OCI-LY7 (cell line): ENCODE measurements at regions not wholly inside any gene's neighbourhood (a gene's known extent, or its start where the extent isn't known, plus 50 kb on each side); places are given as distances from the start of the nearest gene placed in this dataset.

Experiments
- BruUV-seq: library from RNA; stranded (reverse); fragments of 400-500 nt; replicated peaks from 2 replicates; lab custom pipeline; 2021; lab: Mats Ljungman, UMichigan
- CTCF ChIA-PET: fragments of 300-600 bp; sonication (Branson Sonifier 250); formaldehyde crosslinking; loops from one replicate; lab custom pipeline; 2022; ENCODE audit warnings: antibody characterized with exemption; ENCODE audit not compliant: unreplicated experiment; lab: Charles Lee
- POLR2A ChIA-PET: fragments of 300-600 bp; sonication (Branson Sonifier 250); formaldehyde crosslinking; loops from one replicate; lab custom pipeline; 2022; ENCODE audit warnings: antibody characterized with exemption; lab: Charles Lee
- DNase-seq: peaks from one replicate; pipeline ENCODE4 v3.0.0-alpha.2; 2015; ENCODE audit warnings: low spot score
- H2AFZ ChIP-seq: fragments of 200-600 bp; sonication (generic), shearing (Covaris generic); 2 replicates; pipeline ENCODE4 v1.6.1; 2014; ENCODE audit warnings: mild to moderate bottlenecking, antibody characterized with exemption, low read length, moderate library complexity
- H3K27ac ChIP-seq: fragments of 200-600 bp; sonication (generic); 2 replicates; pipeline ENCODE4 v1.5.1; 2014; ENCODE audit warnings: mixed run types, low read depth, mild to moderate bottlenecking, moderate library complexity, low read length, inconsistent platforms; ENCODE audit not compliant: poor library complexity, severe bottlenecking
- H3K36me3 ChIP-seq: fragments of 200-600 bp; sonication (generic); 2 replicates; pipeline ENCODE4 v1.6.1; 2014; ENCODE audit warnings: mild to moderate bottlenecking, antibody characterized with exemption, low read length, moderate library complexity, mixed read lengths; ENCODE audit not compliant: insufficient read depth
- H3K4me1 ChIP-seq: fragments of 200-600 bp; sonication (generic); 2 replicates; pipeline ENCODE4 v1.5.1; 2014; ENCODE audit warnings: mild to moderate bottlenecking, low read length; ENCODE audit not compliant: insufficient read depth, poor library complexity, severe bottlenecking
- H3K4me2 ChIP-seq: fragments of 200-600 bp; sonication (generic); 2 replicates; pipeline ENCODE4 v1.6.1; 2014; ENCODE audit warnings: mild to moderate bottlenecking, low read length
- H3K4me3 ChIP-seq: fragments of 200-600 bp; sonication (generic); 2 replicates; pipeline ENCODE4 v1.5.1; 2014; ENCODE audit warnings: mild to moderate bottlenecking, low read depth, low read length; ENCODE audit not compliant: poor library complexity, severe bottlenecking
- H3K79me2 ChIP-seq: fragments of 200-600 bp; sonication (generic); 2 replicates; pipeline ENCODE4 v1.6.1; 2016; ENCODE audit warnings: low read depth, mild to moderate bottlenecking, low read length, moderate library complexity, mixed read lengths; ENCODE audit not compliant: insufficient read depth
- H3K9me2 ChIP-seq: fragments of 200-600 bp; sonication (generic); 2 replicates; pipeline ENCODE4 v1.6.1; 2016; ENCODE audit warnings: mild to moderate bottlenecking, low read length, mixed read lengths; ENCODE audit not compliant: insufficient read depth
- H3K9me3 ChIP-seq: fragments of 200-600 bp; sonication (generic); 2 replicates; pipeline ENCODE4 v1.6.1; 2014; ENCODE audit warnings: mild to moderate bottlenecking, mixed run types, low read length, mixed read lengths
- H4K20me1 ChIP-seq: fragments of 200-600 bp; sonication (generic); 2 replicates; pipeline ENCODE4 v1.6.1; 2014; ENCODE audit warnings: mild to moderate bottlenecking, antibody characterized with exemption, low read length, moderate library complexity, mixed read lengths; ENCODE audit not compliant: insufficient read depth
- CTCF ChIP-seq: fragments of 200-600 bp; sonication (generic); conservative IDR thresholded peaks from 2 replicates; pipeline ENCODE4 v1.5.1; 2014; ENCODE audit warnings: mild to moderate bottlenecking, antibody characterized with exemption, low read length, moderate library complexity, mixed read lengths
- EZH2phosphoT487 ChIP-seq: fragments of 200-600 bp; sonication (generic); IDR thresholded peaks from 2 replicates; pipeline ENCODE4 v1.6.1; 2018; ENCODE audit warnings: low read depth, borderline replicate concordance, mild to moderate bottlenecking, mixed run types, antibody characterized with exemption, low read length, moderate library complexity, mixed read lengths
- intact Hi-C: fragments of 100-400 bp; cut with micrococcal nuclease; formaldehyde crosslinking; loops from one replicate; pipeline ENCODE4 v1.10.0; 2022; ENCODE audit not compliant: unreplicated experiment

- H3K36me3 ChIP-seq, result no peaks in the 10 kb centered on the region
- DNase-seq, result no peak
- no peaks in the 10 kb centered on the region for H3K9me3 ChIP-seq
- H3K4me1 ChIP-seq, result no peaks in the 10 kb centered on the region
- TF ChIP-seq CTCF, result no peak
- no peak for TF ChIP-seq EZH2phosphoT487
- no peak overlapping the region for H2AFZ ChIP-seq
- ChIA-PET CTCF (no interaction called here), POLR2A (interaction anchor here (0.9 kb wide), 1 partner anchor 126 kb away, joined by 4 read pairs; no protein-coding TSS in a partner anchor)
- no peaks in the 10 kb centered on the region for H3K9me2 ChIP-seq
- intact Hi-C loops, result no loop called here
- H4K20me1 ChIP-seq, result no peaks in the 10 kb centered on the region
- no peak overlapping the region for H3K4me2 ChIP-seq
- H3K79me2 ChIP-seq, result no peaks in the 10 kb centered on the region
- H3K4me3 ChIP-seq, result no peak overlapping the region
- no peak overlapping the region for H3K27ac ChIP-seq
- no TSS peak for BruUV-seq
These were observed 152.5 kb upstream of the GHR start for GRCh38 chr5:42270771-42271170.

GRCh38 chr5:42274913-42275312, 148.3 kb upstream of the GHR start:
- H3K9me3 ChIP-seq, result no peaks in the 10 kb centered on the region
- no peak overlapping the region for H2AFZ ChIP-seq
- H3K4me2 ChIP-seq, result no peak overlapping the region
- intact Hi-C loops, result no loop called here
- no TSS peak for BruUV-seq
- DNase-seq, result no peak
- H4K20me1 ChIP-seq, result no peaks in the 10 kb centered on the region
- H3K9me2 ChIP-seq, result no peaks in the 10 kb centered on the region
- no peaks in the 10 kb centered on the region for H3K4me1 ChIP-seq
- H3K36me3 ChIP-seq, result no peaks in the 10 kb centered on the region
- no peak overlapping the region for H3K4me3 ChIP-seq
- CTCF ChIA-PET, result no interaction called here
- H3K79me2 ChIP-seq, result no peaks in the 10 kb centered on the region
- no peak for TF ChIP-seq EZH2phosphoT487
- TF ChIP-seq CTCF, result no peak
- POLR2A ChIA-PET, result interaction anchor here (1.4 kb wide), 1 partner anchor 19 kb away, joined by 3 read pairs; no protein-coding TSS in a partner anchor
- no peak overlapping the region for H3K27ac ChIP-seq

GRCh38 chr5:42277293-42277692, 145.9 kb upstream of the GHR start:
- H3K36me3 ChIP-seq, result no peaks in the 10 kb centered on the region
- TF ChIP-seq CTCF (no peak), EZH2phosphoT487 (no peak)
- no peaks in the 10 kb centered on the region for H4K20me1 ChIP-seq
- intact Hi-C loops, result no loop called here
- H3K9me3 ChIP-seq, result no peaks in the 10 kb centered on the region
- no peak overlapping the region for H2AFZ ChIP-seq
- H3K27ac ChIP-seq, result no peak overlapping the region
- H3K79me2 ChIP-seq, result no peaks in the 10 kb centered on the region
- CTCF ChIA-PET, result no interaction called here
- POLR2A ChIA-PET, result interaction anchor here (0.6 to 0.8 kb wide), 2 partner anchors 124 to 307 kb away, joined by 3 read pairs; no protein-coding TSS in a partner anchor
- BruUV-seq, result no TSS peak
- H3K4me3 ChIP-seq, result no peak overlapping the region
- H3K4me1 ChIP-seq, result no peaks in the 10 kb centered on the region
- no peak overlapping the region for H3K4me2 ChIP-seq
- no peak for DNase-seq
- H3K9me2 ChIP-seq, result no peaks in the 10 kb centered on the region
